Stimulated activated CD4-positive, alpha-beta T cell treated with anti-CD3 and anti-CD28 coated beads, Interleukin-15, amount 100 ng/mL, for 1 hour (primary cell): ENCODE measurements at regions not wholly inside any gene's neighbourhood (a gene's known extent, or its start where the extent isn't known, plus 50 kb on each side); places are given as distances from the start of the nearest gene placed in this dataset.

Source experiments
- DNase-seq, 2 donors: peaks; one replicate each; pipeline ENCODE4 v3.0.0-alpha.2; 2020; ENCODE audit warnings: low read depth in 1 of 2, low spot score in 1 of 2

GRCh38 chr13:48146122-48146521, 51.2 kb upstream of the MED4 start:
- DNase-seq, result no peak
